OCI-LY7 (cell line): ENCODE measurements at regions not wholly inside any gene's neighbourhood (a gene's known extent, or its start where the extent isn't known, plus 50 kb on each side); places are given as distances from the start of the nearest gene placed in this dataset.
"Not testable (repeated sequence)": the region's sequence is repeated elsewhere in the genome, so short reads cannot be mapped to it uniquely, and the experiment has no call there.

ENCODE experiments used
- BruUV-seq: library from RNA; stranded (reverse); fragments of 400-500 nt; replicated peaks from 2 replicates; lab custom pipeline; 2021; lab: Mats Ljungman, UMichigan
- CTCF ChIA-PET: fragments of 300-600 bp; sonication (Branson Sonifier 250); formaldehyde crosslinking; loops from one replicate; lab custom pipeline; 2022; ENCODE audit warnings: antibody characterized with exemption; ENCODE audit not compliant: unreplicated experiment; lab: Charles Lee
- POLR2A ChIA-PET: fragments of 300-600 bp; sonication (Branson Sonifier 250); formaldehyde crosslinking; loops from one replicate; lab custom pipeline; 2022; ENCODE audit warnings: antibody characterized with exemption; lab: Charles Lee
- DNase-seq: peaks from one replicate; pipeline ENCODE4 v3.0.0-alpha.2; 2015; ENCODE audit warnings: low spot score
- H2AFZ ChIP-seq: fragments of 200-600 bp; sonication (generic), shearing (Covaris generic); 2 replicates; pipeline ENCODE4 v1.6.1; 2014; ENCODE audit warnings: mild to moderate bottlenecking, antibody characterized with exemption, low read length, moderate library complexity
- H3K27ac ChIP-seq: fragments of 200-600 bp; sonication (generic); 2 replicates; pipeline ENCODE4 v1.5.1; 2014; ENCODE audit warnings: mixed run types, low read depth, mild to moderate bottlenecking, moderate library complexity, low read length, inconsistent platforms; ENCODE audit not compliant: poor library complexity, severe bottlenecking
- H3K36me3 ChIP-seq: fragments of 200-600 bp; sonication (generic); 2 replicates; pipeline ENCODE4 v1.6.1; 2014; ENCODE audit warnings: mild to moderate bottlenecking, antibody characterized with exemption, low read length, moderate library complexity, mixed read lengths; ENCODE audit not compliant: insufficient read depth
- H3K4me1 ChIP-seq: fragments of 200-600 bp; sonication (generic); 2 replicates; pipeline ENCODE4 v1.5.1; 2014; ENCODE audit warnings: mild to moderate bottlenecking, low read length; ENCODE audit not compliant: insufficient read depth, poor library complexity, severe bottlenecking
- H3K4me2 ChIP-seq: fragments of 200-600 bp; sonication (generic); 2 replicates; pipeline ENCODE4 v1.6.1; 2014; ENCODE audit warnings: mild to moderate bottlenecking, low read length
- H3K4me3 ChIP-seq: fragments of 200-600 bp; sonication (generic); 2 replicates; pipeline ENCODE4 v1.5.1; 2014; ENCODE audit warnings: mild to moderate bottlenecking, low read depth, low read length; ENCODE audit not compliant: poor library complexity, severe bottlenecking
- H3K79me2 ChIP-seq: fragments of 200-600 bp; sonication (generic); 2 replicates; pipeline ENCODE4 v1.6.1; 2016; ENCODE audit warnings: low read depth, mild to moderate bottlenecking, low read length, moderate library complexity, mixed read lengths; ENCODE audit not compliant: insufficient read depth
- H3K9me2 ChIP-seq: fragments of 200-600 bp; sonication (generic); 2 replicates; pipeline ENCODE4 v1.6.1; 2016; ENCODE audit warnings: mild to moderate bottlenecking, low read length, mixed read lengths; ENCODE audit not compliant: insufficient read depth
- H3K9me3 ChIP-seq: fragments of 200-600 bp; sonication (generic); 2 replicates; pipeline ENCODE4 v1.6.1; 2014; ENCODE audit warnings: mild to moderate bottlenecking, mixed run types, low read length, mixed read lengths
- H4K20me1 ChIP-seq: fragments of 200-600 bp; sonication (generic); 2 replicates; pipeline ENCODE4 v1.6.1; 2014; ENCODE audit warnings: mild to moderate bottlenecking, antibody characterized with exemption, low read length, moderate library complexity, mixed read lengths; ENCODE audit not compliant: insufficient read depth
- EZH2phosphoT487 ChIP-seq: fragments of 200-600 bp; sonication (generic); IDR thresholded peaks from 2 replicates; pipeline ENCODE4 v1.6.1; 2018; ENCODE audit warnings: low read depth, borderline replicate concordance, mild to moderate bottlenecking, mixed run types, antibody characterized with exemption, low read length, moderate library complexity, mixed read lengths
- intact Hi-C: fragments of 100-400 bp; cut with micrococcal nuclease; formaldehyde crosslinking; loops from one replicate; pipeline ENCODE4 v1.10.0; 2022; ENCODE audit not compliant: unreplicated experiment
- TF ChIP-seq, protein P1 (sequence below): fragments of 200-600 bp; sonication (generic); conservative IDR thresholded peaks from 2 replicates; pipeline ENCODE4 v1.5.1; 2014; ENCODE audit warnings: mild to moderate bottlenecking, antibody characterized with exemption, low read length, moderate library complexity, mixed read lengths

DNA sequence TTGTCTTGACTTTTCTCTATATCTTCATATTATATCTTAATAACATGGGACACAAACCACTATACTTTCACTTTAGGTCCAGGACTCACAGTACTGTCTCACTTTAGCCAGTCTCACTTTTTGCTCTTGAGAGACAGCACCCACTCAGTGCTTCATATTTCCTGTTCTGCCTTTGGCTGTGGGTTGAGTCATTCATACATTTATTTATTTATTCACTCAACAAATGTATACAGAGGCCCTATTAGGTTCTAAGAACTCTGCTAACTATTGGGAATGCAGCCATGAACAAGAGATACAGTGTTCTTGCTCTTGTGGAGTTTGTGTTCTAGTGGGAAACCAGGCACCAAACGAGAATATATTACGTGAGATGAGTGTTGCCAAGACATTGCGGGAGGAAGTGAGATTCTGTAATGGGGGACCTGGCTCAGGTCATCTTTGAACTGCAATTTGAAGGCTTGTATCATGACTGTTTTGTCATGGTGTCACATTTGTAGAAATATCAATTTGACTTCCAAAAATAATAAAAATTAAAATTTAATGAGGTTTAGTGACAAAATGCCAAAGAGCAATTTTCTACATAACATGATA, 190.1 kb downstream of the SDHAF3 start:
- Histone ChIP-seq H3K9me3 (no peaks in the 10 kb centered on the region), H4K20me1 (no peaks in the 10 kb centered on the region), H3K4me3 (no peak overlapping the region), H3K4me2 (no peak overlapping the region), H3K27ac (no peak overlapping the region), H3K9me2 (no peaks in the 10 kb centered on the region), H3K79me2 (no peaks in the 10 kb centered on the region), H3K4me1 (no peaks in the 10 kb centered on the region), H2AFZ (no peak overlapping the region), H3K36me3 (no peaks in the 10 kb centered on the region)
- intact Hi-C loops, result no loop called here
- POLR2A ChIA-PET, result no interaction called here
- BruUV-seq, result no TSS peak
- CTCF ChIA-PET, result no interaction called here
- DNase-seq, result no peak
- TF ChIP-seq, protein P1, sequence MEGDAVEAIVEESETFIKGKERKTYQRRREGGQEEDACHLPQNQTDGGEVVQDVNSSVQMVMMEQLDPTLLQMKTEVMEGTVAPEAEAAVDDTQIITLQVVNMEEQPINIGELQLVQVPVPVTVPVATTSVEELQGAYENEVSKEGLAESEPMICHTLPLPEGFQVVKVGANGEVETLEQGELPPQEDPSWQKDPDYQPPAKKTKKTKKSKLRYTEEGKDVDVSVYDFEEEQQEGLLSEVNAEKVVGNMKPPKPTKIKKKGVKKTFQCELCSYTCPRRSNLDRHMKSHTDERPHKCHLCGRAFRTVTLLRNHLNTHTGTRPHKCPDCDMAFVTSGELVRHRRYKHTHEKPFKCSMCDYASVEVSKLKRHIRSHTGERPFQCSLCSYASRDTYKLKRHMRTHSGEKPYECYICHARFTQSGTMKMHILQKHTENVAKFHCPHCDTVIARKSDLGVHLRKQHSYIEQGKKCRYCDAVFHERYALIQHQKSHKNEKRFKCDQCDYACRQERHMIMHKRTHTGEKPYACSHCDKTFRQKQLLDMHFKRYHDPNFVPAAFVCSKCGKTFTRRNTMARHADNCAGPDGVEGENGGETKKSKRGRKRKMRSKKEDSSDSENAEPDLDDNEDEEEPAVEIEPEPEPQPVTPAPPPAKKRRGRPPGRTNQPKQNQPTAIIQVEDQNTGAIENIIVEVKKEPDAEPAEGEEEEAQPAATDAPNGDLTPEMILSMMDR, result no peak
- no peak for TF ChIP-seq EZH2phosphoT487

DNA sequence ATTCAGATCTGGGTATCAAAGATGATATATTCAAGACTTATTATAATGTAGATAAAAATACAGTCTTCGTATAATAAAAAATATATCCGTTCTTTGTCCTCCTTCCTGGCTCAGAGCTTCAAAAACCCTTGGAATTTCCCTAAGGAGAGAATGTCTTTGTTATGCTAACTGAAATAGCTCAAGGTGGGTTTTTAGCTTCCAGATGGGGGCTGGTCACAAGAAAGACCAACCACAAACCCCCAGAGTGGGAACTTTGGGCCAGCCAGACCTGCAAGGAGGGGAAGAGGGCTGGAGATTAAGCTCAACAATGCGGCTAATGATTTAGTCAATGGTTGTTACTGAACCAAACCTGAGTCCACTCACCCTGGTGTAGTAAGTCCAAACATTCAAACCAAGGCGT, 196.4 kb downstream of the SDHAF3 start:
- ChIA-PET POLR2A (no interaction called here), CTCF (no interaction called here)
- no peak overlapping the region for H3K27ac ChIP-seq
- no TSS peak for BruUV-seq
- no peaks in the 10 kb centered on the region for H3K9me3 ChIP-seq
- no peak overlapping the region for H3K4me2 ChIP-seq
- H3K4me1 ChIP-seq, result no peaks in the 10 kb centered on the region
- DNase-seq, result no peak
- H3K36me3 ChIP-seq, result no peaks in the 10 kb centered on the region
- H4K20me1 ChIP-seq, result no peaks in the 10 kb centered on the region
- H3K9me2 ChIP-seq, result no peaks in the 10 kb centered on the region
- no peaks in the 10 kb centered on the region for H3K79me2 ChIP-seq
- H2AFZ ChIP-seq, result no peak overlapping the region
- TF ChIP-seq EZH2phosphoT487, result no peak
- TF ChIP-seq, protein P1, result no peak
- H3K4me3 ChIP-seq, result no peak overlapping the region
- intact Hi-C loops, result no loop called here

DNA sequence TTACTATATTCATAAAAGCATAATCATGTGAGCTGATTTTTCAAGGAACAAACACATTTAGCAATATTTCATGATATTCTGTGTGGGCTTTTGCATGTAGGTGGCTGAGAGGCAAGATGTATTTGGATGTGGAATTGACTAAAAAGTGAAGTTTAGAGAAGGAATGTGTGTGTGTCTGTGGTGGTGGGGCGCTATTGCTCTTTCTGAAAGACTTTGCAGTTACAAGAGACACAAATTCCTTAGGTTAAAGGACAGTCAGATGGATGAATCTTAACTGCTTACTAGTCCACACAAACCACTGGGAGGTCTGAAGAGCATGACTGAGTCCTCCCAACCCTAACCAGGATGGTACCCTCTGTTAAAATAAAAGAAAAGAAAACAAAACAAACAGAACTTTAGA, 200.1 kb downstream of the SDHAF3 start:
- no peaks in the 10 kb centered on the region for H3K9me2 ChIP-seq
- no peaks in the 10 kb centered on the region for H4K20me1 ChIP-seq
- CTCF ChIA-PET, result no interaction called here
- no peaks in the 10 kb centered on the region for H3K4me1 ChIP-seq
- H3K79me2 ChIP-seq, result no peaks in the 10 kb centered on the region
- H3K27ac ChIP-seq, result no peak overlapping the region
- H3K4me2 ChIP-seq, result no peak overlapping the region
- no TSS peak for BruUV-seq
- intact Hi-C loops, result no loop called here
- H2AFZ ChIP-seq, result no peak overlapping the region
- TF ChIP-seq EZH2phosphoT487, result no peak
- TF ChIP-seq, protein P1, result no peak
- H3K4me3 ChIP-seq, result no peak overlapping the region
- H3K9me3 ChIP-seq, result no peaks in the 10 kb centered on the region
- POLR2A ChIA-PET, result interaction anchor here (0.8 kb wide), 1 partner anchor 62 kb away, joined by 3 read pairs; no protein-coding TSS in a partner anchor
- DNase-seq, result no peak
- no peaks in the 10 kb centered on the region for H3K36me3 ChIP-seq

DNA sequence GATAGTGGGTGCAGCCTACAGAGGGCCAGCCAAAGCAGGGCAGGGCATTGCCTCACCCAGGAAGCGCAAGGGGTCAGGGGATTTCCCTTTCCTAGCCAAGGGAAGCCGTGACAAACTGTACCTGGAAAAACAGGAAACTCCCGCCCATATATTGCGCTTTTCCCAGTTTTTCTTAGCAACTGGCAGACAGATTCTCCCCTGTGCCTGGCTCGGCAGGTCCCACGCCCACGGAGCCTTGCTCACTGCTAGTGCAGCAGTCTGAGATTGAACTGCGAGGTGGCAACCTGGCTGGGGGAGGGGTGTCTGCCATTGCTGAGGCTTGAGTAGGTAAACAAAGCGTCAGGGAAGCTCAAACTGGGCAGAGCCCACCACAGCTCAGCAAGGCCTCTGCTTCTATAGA, 212.4 kb downstream of the SDHAF3 start:
- DNase-seq, intact Hi-C loops, H3K79me2 ChIP-seq, H3K4me2 ChIP-seq, H3K4me1 ChIP-seq, H3K36me3 ChIP-seq, H3K4me3 ChIP-seq, H4K20me1 ChIP-seq, H3K27ac ChIP-seq, CTCF ChIA-PET, BruUV-seq, H2AFZ ChIP-seq, POLR2A ChIA-PET, H3K9me2 ChIP-seq, H3K9me3 ChIP-seq: not testable (repeated sequence)
